Skeletal muscle tissue (tissue), 3 donors: ENCODE measurements at regions not wholly inside any gene's neighbourhood (a gene's known extent, or its start where the extent isn't known, plus 50 kb on each side); places are given as distances from the start of the nearest gene placed in this dataset.
"Not testable (repeated sequence)": the region's sequence is repeated elsewhere in the genome, so short reads cannot be mapped to it uniquely, and the experiment has no call there.

ENCODE experiments used
- H3K27ac ChIP-seq: one replicate; pipeline ENCODE4 v1.7.0; 2013; ENCODE audit warnings: mild to moderate bottlenecking, low read depth, low read length, inconsistent platforms
- H3K27me3 ChIP-seq, 3 donors: one replicate each; pipeline ENCODE4 v1.7.0; 2013; ENCODE audit warnings: low read length in 3 of 3; ENCODE audit not compliant: control insufficient read depth in 3 of 3, insufficient read depth in 3 of 3
- H3K36me3 ChIP-seq, 3 donors: one replicate each; pipeline ENCODE4 v1.7.0; 2013; ENCODE audit warnings: low read length in 3 of 3; ENCODE audit not compliant: control insufficient read depth in 3 of 3, insufficient read depth in 3 of 3
- H3K4me1 ChIP-seq, 3 donors: one replicate each; pipeline ENCODE4 v1.7.0; 2013; ENCODE audit warnings: low read length in 3 of 3, mild to moderate bottlenecking in 3 of 3; ENCODE audit not compliant: control insufficient read depth in 3 of 3, insufficient read depth in 3 of 3
- H3K4me3 ChIP-seq, 3 donors: one replicate each; pipeline ENCODE4 v1.7.0; 2013; ENCODE audit warnings: low read length in 3 of 3
- H3K9ac ChIP-seq, 3 donors: one replicate each; pipeline ENCODE4 v1.7.0; 2013; ENCODE audit warnings: low read length in 3 of 3, mild to moderate bottlenecking in 3 of 3, moderate library complexity in 2 of 3, low read depth in 1 of 3
- H3K9me3 ChIP-seq, 3 donors: one replicate each; pipeline ENCODE4 v1.7.0; 2013; ENCODE audit warnings: low read length in 3 of 3; ENCODE audit not compliant: control insufficient read depth in 3 of 3
- donor health status: Osteomylitis.

DNA sequence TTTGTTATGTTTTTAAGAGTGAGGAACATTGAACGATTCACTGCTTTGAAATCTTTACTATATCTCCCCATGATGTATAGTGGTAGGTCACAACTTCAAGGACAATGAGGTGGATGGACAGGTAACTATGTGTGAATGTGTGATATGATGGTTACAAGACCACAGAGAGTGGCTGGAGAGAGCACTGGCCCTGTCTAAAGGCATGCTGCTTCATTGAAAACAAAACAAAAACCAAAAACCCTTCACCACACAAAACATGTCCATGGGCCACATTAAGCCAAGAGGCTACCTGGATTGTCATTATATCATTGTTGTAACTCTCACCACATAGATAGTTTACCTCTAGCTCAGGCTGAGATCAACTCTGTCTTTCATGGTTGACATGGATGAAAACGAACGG lies 180.6 kb upstream of the TENT5A start:
- no peaks in the 10 kb centered on the region for H3K36me3 ChIP-seq
- H3K9ac ChIP-seq: no peak overlapping the region
- no peaks in the 10 kb centered on the region for H3K27me3 ChIP-seq
- H3K27ac ChIP-seq: no peak overlapping the region
- H3K4me1 ChIP-seq: no peaks in the 10 kb centered on the region
- H3K9me3 ChIP-seq: no peaks in the 10 kb centered on the region
- no peak overlapping the region for H3K4me3 ChIP-seq

DNA sequence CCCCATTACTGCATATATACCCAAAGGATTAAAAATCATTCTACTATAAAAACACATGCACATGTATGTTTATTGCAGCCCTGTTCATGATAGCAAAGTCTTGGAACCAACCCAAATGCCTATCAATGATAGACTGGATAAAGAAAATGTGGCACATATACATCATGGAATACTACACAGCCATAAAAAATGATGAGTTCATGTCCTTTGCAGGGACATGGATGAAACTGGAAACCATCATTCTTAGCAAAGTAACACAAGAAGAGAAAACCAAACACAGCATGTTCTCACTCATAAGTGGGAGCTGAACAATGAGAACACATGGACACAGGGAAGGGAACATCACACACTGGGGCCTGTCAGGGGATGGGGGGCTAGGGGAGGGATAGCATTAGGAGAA lies 180.0 kb upstream of the TENT5A start:
- not testable (repeated sequence) for H3K9ac ChIP-seq, H3K9me3 ChIP-seq, H3K27me3 ChIP-seq, H3K4me1 ChIP-seq, H3K4me3 ChIP-seq, H3K36me3 ChIP-seq, H3K27ac ChIP-seq

DNA sequence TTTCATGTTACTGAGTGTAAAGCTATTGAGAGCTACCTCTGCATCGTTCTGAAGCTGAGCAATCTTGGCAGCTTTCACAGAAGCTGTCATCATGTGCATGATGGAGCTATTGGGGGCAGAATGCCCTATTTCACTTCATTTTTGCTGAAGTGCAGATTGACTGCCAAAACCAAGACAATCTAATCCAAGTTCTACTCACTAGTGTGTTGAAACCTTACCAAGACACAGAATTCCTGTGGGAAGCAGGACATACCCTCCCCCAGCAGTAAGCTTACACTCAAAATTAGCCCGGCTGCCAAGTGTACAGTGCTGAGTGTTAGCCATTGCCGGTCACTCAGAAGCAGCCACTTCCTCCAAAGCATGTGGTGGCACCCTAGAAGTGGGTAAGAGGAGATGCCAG lies 177.3 kb upstream of the TENT5A start:
- Histone ChIP-seq H3K4me1 (no peaks in the 10 kb centered on the region), H3K36me3 (no peaks in the 10 kb centered on the region), H3K27me3 (no peaks in the 10 kb centered on the region), H3K4me3 (no peak overlapping the region), H3K9me3 (no peaks in the 10 kb centered on the region), H3K9ac (no peak overlapping the region), H3K27ac (no peak overlapping the region)

DNA sequence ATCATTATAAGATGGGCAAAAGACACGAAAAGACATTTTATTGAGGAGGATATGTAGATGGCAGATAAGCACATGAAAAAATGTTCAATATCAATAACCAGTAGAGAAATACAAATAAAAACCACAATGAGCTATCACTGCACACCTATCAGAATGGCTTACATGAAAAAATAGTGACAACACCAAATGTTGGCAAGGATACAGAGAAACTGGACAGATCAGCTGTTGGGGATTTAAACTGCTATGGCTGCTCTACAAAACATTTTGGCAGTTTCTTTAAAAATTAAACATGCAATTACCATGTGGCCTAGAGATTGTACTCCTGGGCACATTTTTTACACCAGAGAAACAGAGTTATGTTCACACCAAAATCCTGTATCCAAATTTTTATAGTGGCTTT lies 172.7 kb upstream of the TENT5A start:
- Histone ChIP-seq H3K9ac (no peak overlapping the region), H3K4me3 (no peak overlapping the region), H3K27ac (no peak overlapping the region), H3K36me3 (no peaks in the 10 kb centered on the region), H3K9me3 (no peaks in the 10 kb centered on the region), H3K4me1 (no peaks in the 10 kb centered on the region), H3K27me3 (no peaks in the 10 kb centered on the region)

DNA sequence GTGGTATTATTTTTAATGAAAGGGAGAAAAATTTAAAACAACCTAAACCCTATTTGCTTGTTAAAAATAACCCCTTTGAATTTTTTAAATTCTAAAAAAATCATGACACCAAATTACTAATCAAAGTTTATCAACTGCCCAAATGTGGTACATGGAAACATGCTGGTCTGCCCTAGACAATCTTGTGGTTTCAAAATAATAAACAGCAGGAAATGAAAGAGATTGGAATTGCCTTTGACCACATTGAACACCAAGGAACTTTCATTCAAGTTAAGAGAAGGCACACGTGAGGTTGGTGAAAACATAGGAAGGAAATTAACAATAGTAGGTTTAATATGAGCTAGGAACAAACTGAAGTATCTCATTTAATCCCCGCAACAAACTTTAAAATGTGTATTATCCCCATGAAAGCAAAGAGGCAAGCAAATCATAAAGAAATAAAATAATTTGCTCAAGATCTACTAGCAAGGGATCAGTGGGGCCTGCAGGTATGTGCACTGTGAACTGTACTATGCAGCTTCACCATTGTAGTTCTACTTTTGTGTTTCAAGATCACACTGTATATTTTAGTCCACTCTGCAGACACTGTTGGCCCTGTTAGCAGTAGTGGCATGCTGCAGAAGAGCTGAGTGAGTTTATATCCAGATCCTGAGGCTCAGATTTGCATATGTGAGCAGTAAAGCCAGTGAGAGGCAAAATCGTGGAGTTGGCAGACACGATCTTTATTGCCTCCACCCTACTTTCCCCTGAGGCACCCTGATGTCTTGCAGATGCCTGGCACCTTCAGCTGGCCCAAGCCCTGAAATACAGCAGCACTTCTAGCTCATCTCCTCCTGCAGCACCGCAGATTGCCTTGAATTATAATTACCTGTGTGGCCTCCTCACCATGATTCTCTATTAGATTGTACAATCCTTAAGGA lies 157.8 kb upstream of the TENT5A start:
- no peaks in the 10 kb centered on the region for H3K9me3 ChIP-seq
- no peaks in the 10 kb centered on the region for H3K4me1 ChIP-seq
- no peak overlapping the region for H3K9ac ChIP-seq
- no peak overlapping the region for H3K4me3 ChIP-seq
- no peaks in the 10 kb centered on the region for H3K27me3 ChIP-seq
- no peak overlapping the region for H3K27ac ChIP-seq
- no peaks in the 10 kb centered on the region for H3K36me3 ChIP-seq

DNA sequence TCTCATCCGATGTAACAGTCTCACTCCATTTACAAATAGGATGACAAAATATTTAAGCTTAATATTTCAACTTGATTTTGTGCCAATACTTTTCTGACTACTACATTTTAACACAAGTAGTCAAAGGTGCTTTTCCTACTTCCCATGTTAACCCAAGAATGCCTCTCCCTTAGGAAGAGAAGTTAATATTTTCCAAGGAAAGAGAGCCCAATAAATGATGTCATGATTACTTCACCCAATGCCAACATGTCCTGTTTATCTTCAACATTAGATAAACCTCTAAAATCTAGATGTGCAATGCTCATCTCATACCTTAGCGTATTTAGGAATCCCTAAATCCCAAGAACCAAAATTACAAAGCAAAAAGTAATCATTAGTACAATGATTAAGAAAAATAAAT lies 156.7 kb upstream of the TENT5A start:
- Histone ChIP-seq H3K9me3 (no peaks in the 10 kb centered on the region), H3K36me3 (no peaks in the 10 kb centered on the region), H3K27ac (no peak overlapping the region), H3K9ac (no peak overlapping the region), H3K4me3 (no peak overlapping the region), H3K27me3 (no peaks in the 10 kb centered on the region), H3K4me1 (no peaks in the 10 kb centered on the region)

DNA sequence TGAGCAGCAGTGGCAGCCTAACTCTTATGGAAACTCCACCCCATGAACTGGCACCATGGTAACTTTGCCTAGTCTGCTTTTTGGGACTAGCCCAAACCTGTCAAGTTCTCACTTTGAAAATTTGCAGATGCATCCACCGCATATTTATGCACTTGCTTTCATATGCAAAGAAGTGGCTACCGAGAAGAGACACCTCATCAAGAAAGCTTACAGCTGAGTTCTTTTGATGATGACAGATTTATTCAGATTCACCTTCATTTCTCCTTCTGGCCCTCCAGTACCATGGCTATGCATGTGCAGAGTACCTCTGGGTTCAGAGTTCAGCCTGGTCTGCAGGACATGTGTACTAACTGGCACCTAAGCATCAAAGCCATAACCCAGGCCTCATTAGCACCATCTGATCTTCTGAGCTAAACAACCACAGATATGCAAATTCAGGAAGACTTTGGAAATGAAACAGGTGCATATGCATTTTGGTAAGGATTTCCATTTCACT lies 154.3 kb upstream of the TENT5A start:
- Histone ChIP-seq H3K27me3 (no peaks in the 10 kb centered on the region), H3K27ac (no peak overlapping the region), H3K4me3 (no peak overlapping the region), H3K36me3 (no peaks in the 10 kb centered on the region), H3K9ac (no peak overlapping the region), H3K9me3 (peaks cover 0 to 2% (median 0%) of the 10 kb centered on the region in 3 donors), H3K4me1 (no peaks in the 10 kb centered on the region)

DNA sequence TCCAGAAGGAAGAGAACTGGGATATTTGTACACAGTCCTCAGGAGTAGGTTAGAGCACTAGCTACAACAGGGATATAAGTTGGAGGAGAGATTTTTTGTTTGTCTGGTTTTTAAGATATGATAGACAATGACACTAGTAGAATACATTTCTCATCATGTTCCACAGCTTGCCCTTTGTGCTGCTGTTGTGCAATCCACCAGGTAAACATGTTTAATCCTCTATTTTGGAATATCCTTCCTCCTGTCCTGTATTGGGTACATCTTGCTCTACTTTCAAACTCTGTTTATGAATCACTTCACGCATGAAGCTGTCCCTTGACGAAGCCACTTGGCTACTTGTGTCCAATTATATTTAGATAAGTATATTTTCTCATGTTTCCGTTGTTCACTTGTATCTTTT lies 153.6 kb upstream of the TENT5A start:
- Histone ChIP-seq H3K9ac (no peak overlapping the region), H3K36me3 (no peaks in the 10 kb centered on the region), H3K4me1 (peaks cover 0 to 2% (median 0%) of the 10 kb centered on the region in 3 donors), H3K27ac (no peak overlapping the region), H3K27me3 (no peaks in the 10 kb centered on the region), H3K4me3 (no peak overlapping the region), H3K9me3 (peaks cover 0 to 2% (median 0%) of the 10 kb centered on the region in 3 donors)

DNA sequence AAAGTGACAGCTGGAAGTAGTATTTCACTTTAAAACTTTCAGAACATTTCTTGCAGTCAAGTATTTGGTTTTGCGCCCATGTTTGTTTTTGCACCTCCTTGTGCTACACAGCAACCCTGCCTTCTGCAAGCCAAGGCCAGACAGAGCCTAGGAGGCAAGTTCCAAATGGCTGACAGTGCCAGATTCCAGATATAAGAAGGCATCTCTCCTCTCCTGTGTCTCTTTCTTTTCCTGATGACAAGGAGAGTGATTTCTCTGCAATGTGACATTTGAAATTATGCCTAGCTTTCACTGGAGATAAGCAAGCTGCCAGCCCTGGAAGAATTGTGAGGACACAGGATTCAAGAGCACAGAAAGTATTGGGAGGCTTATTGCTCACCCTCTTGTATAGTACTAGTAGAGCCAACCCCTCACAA lies 149.1 kb upstream of the TENT5A start:
- H3K4me3 ChIP-seq: no peak overlapping the region
- no peak overlapping the region for H3K9ac ChIP-seq
- H3K9me3 ChIP-seq: peaks cover 0 to 2% (median 0%) of the 10 kb centered on the region in 3 donors
- no peaks in the 10 kb centered on the region for H3K27me3 ChIP-seq
- H3K36me3 ChIP-seq: no peaks in the 10 kb centered on the region
- H3K4me1 ChIP-seq: peaks cover 0 to 2% (median 0%) of the 10 kb centered on the region in 3 donors
- no peak overlapping the region for H3K27ac ChIP-seq

DNA sequence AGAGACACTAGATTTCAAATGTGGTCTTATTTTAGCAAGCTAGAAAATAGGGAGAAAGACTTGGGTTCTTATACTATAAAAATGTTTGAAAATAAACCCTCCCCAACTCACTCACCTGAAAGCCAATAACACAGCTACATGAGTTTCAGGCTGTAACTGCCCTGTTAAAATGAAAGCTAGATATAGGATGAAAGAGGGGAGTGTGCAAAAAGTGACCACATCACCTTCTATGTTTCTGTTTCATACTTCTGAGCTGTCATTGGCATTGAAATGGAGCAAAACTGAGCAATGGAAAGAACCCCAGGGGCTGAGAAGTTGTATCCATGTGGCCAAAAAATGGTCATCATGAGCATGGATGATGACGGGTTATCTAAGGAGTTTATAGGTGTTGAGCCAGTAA lies 148.1 kb upstream of the TENT5A start:
- Histone ChIP-seq H3K4me1 (peaks cover 0 to 2% (median 0%) of the 10 kb centered on the region in 3 donors), H3K4me3 (no peak overlapping the region), H3K27ac (no peak overlapping the region), H3K36me3 (no peaks in the 10 kb centered on the region), H3K27me3 (no peaks in the 10 kb centered on the region), H3K9ac (no peak overlapping the region), H3K9me3 (peaks cover 0 to 2% (median 0%) of the 10 kb centered on the region in 3 donors)
